ENCODE measurements at regions not wholly inside any gene's neighbourhood (a gene's known extent, or its start where the extent isn't known, plus 50 kb on each side); places are given as distances from the start of the nearest gene placed in this dataset.

DNA sequence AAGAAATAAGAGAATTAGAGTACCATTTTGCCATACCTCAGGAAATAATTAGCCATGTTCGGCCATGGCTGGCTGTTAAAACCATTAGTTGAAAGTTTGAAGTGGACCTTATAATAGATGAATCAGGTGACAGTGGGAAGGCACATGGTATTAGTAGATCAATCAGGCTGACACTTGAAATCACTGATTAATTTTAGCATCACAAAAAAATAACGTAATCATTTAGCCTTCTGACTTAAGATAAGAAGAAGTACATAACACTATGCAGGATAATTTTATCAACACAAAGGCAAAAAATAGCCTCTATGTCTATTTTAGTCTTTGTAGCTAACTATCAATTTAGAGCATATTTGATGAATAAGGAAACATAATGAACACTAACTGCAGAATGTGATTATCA is 615.5 kb downstream of the PCDH17 start:
- TF ChIP-seq, protein P1, sequence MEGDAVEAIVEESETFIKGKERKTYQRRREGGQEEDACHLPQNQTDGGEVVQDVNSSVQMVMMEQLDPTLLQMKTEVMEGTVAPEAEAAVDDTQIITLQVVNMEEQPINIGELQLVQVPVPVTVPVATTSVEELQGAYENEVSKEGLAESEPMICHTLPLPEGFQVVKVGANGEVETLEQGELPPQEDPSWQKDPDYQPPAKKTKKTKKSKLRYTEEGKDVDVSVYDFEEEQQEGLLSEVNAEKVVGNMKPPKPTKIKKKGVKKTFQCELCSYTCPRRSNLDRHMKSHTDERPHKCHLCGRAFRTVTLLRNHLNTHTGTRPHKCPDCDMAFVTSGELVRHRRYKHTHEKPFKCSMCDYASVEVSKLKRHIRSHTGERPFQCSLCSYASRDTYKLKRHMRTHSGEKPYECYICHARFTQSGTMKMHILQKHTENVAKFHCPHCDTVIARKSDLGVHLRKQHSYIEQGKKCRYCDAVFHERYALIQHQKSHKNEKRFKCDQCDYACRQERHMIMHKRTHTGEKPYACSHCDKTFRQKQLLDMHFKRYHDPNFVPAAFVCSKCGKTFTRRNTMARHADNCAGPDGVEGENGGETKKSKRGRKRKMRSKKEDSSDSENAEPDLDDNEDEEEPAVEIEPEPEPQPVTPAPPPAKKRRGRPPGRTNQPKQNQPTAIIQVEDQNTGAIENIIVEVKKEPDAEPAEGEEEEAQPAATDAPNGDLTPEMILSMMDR (IDR thresholded peaks at IDR 0.05; ENCODE audit: poor library complexity, severe bottlenecking), result no peak
- TF ChIP-seq POLR2AphosphoS5 (IDR thresholded peaks at IDR 0.05) (no peak), EP300 (conservative IDR thresholded peaks at IDR 0.05; ENCODE audit: poor library complexity, severe bottlenecking) (no peak), SMC3 (conservative IDR thresholded peaks at IDR 0.05; ENCODE audit: poor library complexity) (no peak), MXI1 (conservative IDR thresholded peaks at IDR 0.05; ENCODE audit: poor library complexity, severe bottlenecking) (no peak), TAF1 (IDR thresholded peaks at IDR 0.05; ENCODE audit: low read depth) (no peak), EZH2 (IDR thresholded peaks at IDR 0.05; ENCODE audit: borderline replicate concordance, insufficient read depth, low read length, poor library complexity, severe bottlenecking) (no peak), RAD21 (conservative IDR thresholded peaks at IDR 0.05) (no peak)
- TF ChIP-seq, protein P2, sequence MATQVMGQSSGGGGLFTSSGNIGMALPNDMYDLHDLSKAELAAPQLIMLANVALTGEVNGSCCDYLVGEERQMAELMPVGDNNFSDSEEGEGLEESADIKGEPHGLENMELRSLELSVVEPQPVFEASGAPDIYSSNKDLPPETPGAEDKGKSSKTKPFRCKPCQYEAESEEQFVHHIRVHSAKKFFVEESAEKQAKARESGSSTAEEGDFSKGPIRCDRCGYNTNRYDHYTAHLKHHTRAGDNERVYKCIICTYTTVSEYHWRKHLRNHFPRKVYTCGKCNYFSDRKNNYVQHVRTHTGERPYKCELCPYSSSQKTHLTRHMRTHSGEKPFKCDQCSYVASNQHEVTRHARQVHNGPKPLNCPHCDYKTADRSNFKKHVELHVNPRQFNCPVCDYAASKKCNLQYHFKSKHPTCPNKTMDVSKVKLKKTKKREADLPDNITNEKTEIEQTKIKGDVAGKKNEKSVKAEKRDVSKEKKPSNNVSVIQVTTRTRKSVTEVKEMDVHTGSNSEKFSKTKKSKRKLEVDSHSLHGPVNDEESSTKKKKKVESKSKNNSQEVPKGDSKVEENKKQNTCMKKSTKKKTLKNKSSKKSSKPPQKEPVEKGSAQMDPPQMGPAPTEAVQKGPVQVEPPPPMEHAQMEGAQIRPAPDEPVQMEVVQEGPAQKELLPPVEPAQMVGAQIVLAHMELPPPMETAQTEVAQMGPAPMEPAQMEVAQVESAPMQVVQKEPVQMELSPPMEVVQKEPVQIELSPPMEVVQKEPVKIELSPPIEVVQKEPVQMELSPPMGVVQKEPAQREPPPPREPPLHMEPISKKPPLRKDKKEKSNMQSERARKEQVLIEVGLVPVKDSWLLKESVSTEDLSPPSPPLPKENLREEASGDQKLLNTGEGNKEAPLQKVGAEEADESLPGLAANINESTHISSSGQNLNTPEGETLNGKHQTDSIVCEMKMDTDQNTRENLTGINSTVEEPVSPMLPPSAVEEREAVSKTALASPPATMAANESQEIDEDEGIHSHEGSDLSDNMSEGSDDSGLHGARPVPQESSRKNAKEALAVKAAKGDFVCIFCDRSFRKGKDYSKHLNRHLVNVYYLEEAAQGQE (IDR thresholded peaks at IDR 0.05; ENCODE audit: borderline replicate concordance), result no peak
- no peak overlapping the region for H3K27ac ChIP-seq (ENCODE audit: low read length)
- no peaks in the 10 kb centered on the region for H3F3A ChIP-seq (ENCODE audit: insufficient read depth, low read length, poor library complexity, severe bottlenecking)
- H3K27me3 ChIP-seq (ENCODE audit: insufficient read depth, low read depth, low read length), result no peaks in the 10 kb centered on the region
- H3K36me3 ChIP-seq (ENCODE audit: insufficient read depth, low read length), result no peaks in the 10 kb centered on the region
- H3K79me2 ChIP-seq (replicated peaks; ENCODE audit: insufficient read depth, low read length), result no peaks in the 10 kb centered on the region
- no peaks in the 10 kb centered on the region for H3K9me2 ChIP-seq (ENCODE audit: insufficient read depth, low read length)
- no peak overlapping the region for H2AFZ ChIP-seq (ENCODE audit: low read depth, low read length)
- H3K9ac ChIP-seq (ENCODE audit: low read length), result no peak overlapping the region
- no peak overlapping the region for H3K4me2 ChIP-seq (ENCODE audit: low read length)
- no peak overlapping the region for H3K4me3 ChIP-seq (ENCODE audit: low read length)
- no peaks in the 10 kb centered on the region for H4K20me1 ChIP-seq (ENCODE audit: insufficient read depth)
- no peaks in the 10 kb centered on the region for H3K9me3 ChIP-seq (ENCODE audit: low read length)

DNA sequence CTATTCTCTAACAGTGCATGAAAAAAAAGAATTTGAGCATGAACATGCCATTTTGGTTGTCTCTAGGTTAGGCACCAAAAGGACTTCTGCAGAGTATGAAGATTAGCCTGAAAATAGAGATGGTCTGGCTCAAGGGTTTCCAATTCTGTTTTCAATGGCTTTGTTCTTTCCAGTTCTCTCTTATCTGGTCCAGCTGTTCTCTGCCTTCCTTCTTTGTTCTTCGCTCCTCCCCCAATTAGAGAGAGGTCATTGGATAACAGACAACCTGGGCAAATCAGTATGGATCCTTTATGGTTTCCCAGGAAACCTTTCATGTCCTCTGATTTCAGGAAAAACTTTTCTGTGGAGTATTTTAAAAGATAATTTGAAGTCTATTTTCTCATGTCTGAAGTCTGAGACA is 623.4 kb downstream of the PCDH17 start:
- Histone ChIP-seq H3K27ac (ENCODE audit: low read length) (no peak overlapping the region), H3K9me3 (ENCODE audit: low read length) (no peaks in the 10 kb centered on the region), H3F3A (ENCODE audit: insufficient read depth, low read length, poor library complexity, severe bottlenecking) (no peaks in the 10 kb centered on the region), H3K27me3 (ENCODE audit: insufficient read depth, low read depth, low read length) (no peaks in the 10 kb centered on the region), H2AFZ (ENCODE audit: low read depth, low read length) (no peak overlapping the region), H3K4me2 (ENCODE audit: low read length) (no peak overlapping the region), H4K20me1 (ENCODE audit: insufficient read depth) (no peaks in the 10 kb centered on the region), H3K79me2 (replicated peaks; ENCODE audit: insufficient read depth, low read length) (no peaks in the 10 kb centered on the region), H3K9me2 (ENCODE audit: insufficient read depth, low read length) (no peaks in the 10 kb centered on the region), H3K36me3 (ENCODE audit: insufficient read depth, low read length) (no peaks in the 10 kb centered on the region), H3K4me3 (ENCODE audit: low read length) (no peak overlapping the region), H3K9ac (ENCODE audit: low read length) (no peak overlapping the region)
- TF ChIP-seq, protein P1 (IDR thresholded peaks at IDR 0.05; ENCODE audit: poor library complexity, severe bottlenecking), result no peak
- TF ChIP-seq EP300 (conservative IDR thresholded peaks at IDR 0.05; ENCODE audit: poor library complexity, severe bottlenecking) (no peak), TAF1 (IDR thresholded peaks at IDR 0.05; ENCODE audit: low read depth) (no peak), POLR2AphosphoS5 (IDR thresholded peaks at IDR 0.05) (no peak), MXI1 (conservative IDR thresholded peaks at IDR 0.05; ENCODE audit: poor library complexity, severe bottlenecking) (no peak), EZH2 (IDR thresholded peaks at IDR 0.05; ENCODE audit: borderline replicate concordance, insufficient read depth, low read length, poor library complexity, severe bottlenecking) (no peak), SMC3 (conservative IDR thresholded peaks at IDR 0.05; ENCODE audit: poor library complexity) (no peak), RAD21 (conservative IDR thresholded peaks at IDR 0.05) (no peak)
- TF ChIP-seq, protein P2 (IDR thresholded peaks at IDR 0.05; ENCODE audit: borderline replicate concordance), result no peak
